Activated naive CD8-positive, alpha-beta T cell treated with anti-CD3 and anti-CD28 coated beads for 36 hours (primary cell): ENCODE measurements at regions not wholly inside any gene's neighbourhood (a gene's known extent, or its start where the extent isn't known, plus 50 kb on each side); places are given as distances from the start of the nearest gene placed in this dataset.
"Not testable (repeated sequence)": the region's sequence is repeated elsewhere in the genome, so short reads cannot be mapped to it uniquely, and the experiment has no call there.

Experiments used
- DNase-seq: peaks from one replicate; pipeline ENCODE4 v3.0.0; 2021
- H3K27ac Mint-ChIP-seq: one replicate; pipeline ENCODE4 v1.8.0; 2022; ENCODE audit warnings: mild to moderate bottlenecking, moderate library complexity, mixed read lengths
- H3K27me3 Mint-ChIP-seq: one replicate; pipeline ENCODE4 v1.8.0; 2022; ENCODE audit warnings: mild to moderate bottlenecking, mixed read lengths
- H3K36me3 Mint-ChIP-seq: one replicate; pipeline ENCODE4 v1.8.0; 2021; ENCODE audit warnings: mild to moderate bottlenecking, mixed read lengths
- H3K4me1 Mint-ChIP-seq: one replicate; pipeline ENCODE4 v1.8.0; 2021; ENCODE audit warnings: mixed read lengths
- H3K4me3 Mint-ChIP-seq: one replicate; pipeline ENCODE4 v1.8.0; 2022; ENCODE audit warnings: mild to moderate bottlenecking, moderate library complexity, mixed read lengths
- H3K9me3 Mint-ChIP-seq: one replicate; pipeline ENCODE4 v1.8.0; 2022; ENCODE audit warnings: mixed read lengths

DNA sequence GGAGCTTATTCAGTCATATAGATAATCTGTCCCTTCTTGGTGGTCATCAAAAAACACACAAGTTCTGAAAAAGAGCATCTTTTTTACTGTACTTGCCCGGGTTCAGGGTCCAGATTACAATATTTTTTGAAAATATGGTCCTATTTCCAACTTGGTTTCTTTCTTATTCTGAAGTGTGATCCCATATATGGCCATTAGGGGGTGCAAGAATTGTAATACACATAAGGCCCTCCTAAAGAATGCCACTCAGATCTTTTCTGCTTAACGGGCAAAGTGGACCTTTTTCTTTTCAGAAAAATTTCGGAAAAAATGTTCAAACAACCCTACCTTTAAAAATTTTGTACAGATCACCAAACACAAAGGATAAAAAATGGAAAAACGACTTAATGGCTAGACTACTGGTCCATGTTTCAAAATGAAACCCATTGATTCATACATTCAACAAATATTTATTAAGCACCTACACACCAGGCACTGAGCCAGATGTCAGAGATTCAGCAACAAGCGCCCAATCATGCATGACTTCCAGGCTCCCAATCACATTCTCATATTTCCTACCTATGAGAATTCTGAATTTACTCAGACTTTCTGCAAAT is 102.0 kb upstream of the MYRIP start:
- Mint-ChIP-seq H3K9me3 (no peaks in the 10 kb centered on the region), H3K4me3 (no peak overlapping the region), H3K27ac (no peak overlapping the region), H3K27me3 (peaks cover 8% of the 10 kb centered on the region), H3K4me1 (no peaks in the 10 kb centered on the region), H3K36me3 (no peaks in the 10 kb centered on the region)
- no peak for DNase-seq

DNA sequence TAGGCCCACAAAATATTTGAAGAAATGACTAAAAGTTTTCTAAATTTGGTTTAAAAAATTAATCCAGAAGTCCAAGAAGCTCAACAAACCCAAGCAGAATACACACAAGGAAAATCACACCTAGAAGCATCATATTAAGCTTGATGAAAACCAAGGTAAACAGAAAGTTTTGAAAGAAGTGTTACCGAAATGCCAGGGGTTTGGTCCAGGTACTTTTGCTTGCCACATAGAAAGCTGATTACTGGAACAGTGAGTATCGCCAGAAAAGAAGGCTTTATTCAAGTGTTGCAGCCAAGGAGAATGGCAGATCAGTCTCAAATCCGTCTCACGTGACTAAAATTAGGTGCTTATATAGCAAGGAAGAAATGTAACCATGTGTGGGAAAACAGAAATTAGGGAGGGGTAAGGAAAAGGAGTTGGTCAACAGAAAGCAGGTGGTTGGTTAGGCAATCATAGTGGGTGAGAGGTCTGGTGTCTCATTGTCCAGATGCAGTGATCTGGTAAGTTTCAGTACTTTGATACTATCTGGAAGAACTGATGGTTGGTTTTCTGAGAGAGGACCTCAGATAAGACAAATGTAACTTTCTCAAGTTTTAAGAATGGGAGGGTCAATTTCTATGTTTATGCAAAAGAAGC is 96.9 kb upstream of the MYRIP start:
- Mint-ChIP-seq H3K9me3 (no peaks in the 10 kb centered on the region), H3K36me3 (no peaks in the 10 kb centered on the region), H3K27me3 (peaks cover 4% of the 10 kb centered on the region), H3K4me3 (no peak overlapping the region), H3K4me1 (no peaks in the 10 kb centered on the region), H3K27ac (no peak overlapping the region)
- DNase-seq: no peak

DNA sequence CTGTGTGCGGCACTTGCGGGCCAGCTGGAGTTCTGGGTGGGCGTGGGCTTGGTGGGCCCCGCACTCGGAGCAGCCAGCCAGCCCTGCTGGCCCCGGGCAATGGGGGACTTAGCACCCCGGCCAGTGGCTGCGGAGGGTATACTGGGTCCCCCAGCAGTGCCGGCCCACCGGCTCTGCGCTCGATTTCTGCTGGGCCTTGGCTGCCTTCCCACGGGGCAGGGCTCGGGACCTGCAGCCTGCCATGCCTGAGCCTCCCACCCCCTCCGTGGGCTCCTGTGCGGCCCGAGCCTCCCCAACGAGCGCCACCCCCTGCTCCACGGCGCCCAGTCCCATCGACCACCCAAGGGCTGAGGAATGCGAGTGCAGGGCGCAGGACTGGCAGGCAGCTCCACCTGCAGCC is 96.1 kb upstream of the MYRIP start:
- H3K27ac Mint-ChIP-seq, H3K4me3 Mint-ChIP-seq, H3K9me3 Mint-ChIP-seq: not testable (repeated sequence)

DNA sequence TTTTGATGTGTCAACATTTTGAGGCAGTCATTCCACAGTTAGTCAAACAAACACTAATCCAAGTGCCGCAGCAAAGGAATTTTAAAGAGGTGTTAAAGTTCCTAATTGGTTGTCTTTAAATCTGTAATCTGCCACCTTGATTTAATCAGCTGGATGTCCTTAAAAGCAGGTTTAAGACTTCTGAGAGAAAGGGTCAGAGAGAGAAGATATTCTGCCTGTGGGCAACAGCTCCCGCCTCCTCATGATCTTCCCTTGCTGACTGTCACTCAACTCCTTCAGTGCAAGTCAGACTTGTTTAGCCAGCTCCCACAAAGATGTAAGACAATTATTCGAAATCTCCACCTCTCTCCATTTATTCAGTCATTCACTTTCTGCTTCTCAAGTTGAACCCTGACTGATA is 92.6 kb upstream of the MYRIP start:
- no peak overlapping the region for H3K27ac Mint-ChIP-seq
- no peak overlapping the region for H3K4me3 Mint-ChIP-seq
- DNase-seq: no peak
- no peaks in the 10 kb centered on the region for H3K4me1 Mint-ChIP-seq
- no peaks in the 10 kb centered on the region for H3K9me3 Mint-ChIP-seq
- no peaks in the 10 kb centered on the region for H3K36me3 Mint-ChIP-seq
- no peaks in the 10 kb centered on the region for H3K27me3 Mint-ChIP-seq

More for the DNA sequence above, 96.1 kb upstream of the MYRIP start:
- not testable (repeated sequence) for DNase-seq, H3K36me3 Mint-ChIP-seq, H3K4me1 Mint-ChIP-seq, H3K27me3 Mint-ChIP-seq

DNA sequence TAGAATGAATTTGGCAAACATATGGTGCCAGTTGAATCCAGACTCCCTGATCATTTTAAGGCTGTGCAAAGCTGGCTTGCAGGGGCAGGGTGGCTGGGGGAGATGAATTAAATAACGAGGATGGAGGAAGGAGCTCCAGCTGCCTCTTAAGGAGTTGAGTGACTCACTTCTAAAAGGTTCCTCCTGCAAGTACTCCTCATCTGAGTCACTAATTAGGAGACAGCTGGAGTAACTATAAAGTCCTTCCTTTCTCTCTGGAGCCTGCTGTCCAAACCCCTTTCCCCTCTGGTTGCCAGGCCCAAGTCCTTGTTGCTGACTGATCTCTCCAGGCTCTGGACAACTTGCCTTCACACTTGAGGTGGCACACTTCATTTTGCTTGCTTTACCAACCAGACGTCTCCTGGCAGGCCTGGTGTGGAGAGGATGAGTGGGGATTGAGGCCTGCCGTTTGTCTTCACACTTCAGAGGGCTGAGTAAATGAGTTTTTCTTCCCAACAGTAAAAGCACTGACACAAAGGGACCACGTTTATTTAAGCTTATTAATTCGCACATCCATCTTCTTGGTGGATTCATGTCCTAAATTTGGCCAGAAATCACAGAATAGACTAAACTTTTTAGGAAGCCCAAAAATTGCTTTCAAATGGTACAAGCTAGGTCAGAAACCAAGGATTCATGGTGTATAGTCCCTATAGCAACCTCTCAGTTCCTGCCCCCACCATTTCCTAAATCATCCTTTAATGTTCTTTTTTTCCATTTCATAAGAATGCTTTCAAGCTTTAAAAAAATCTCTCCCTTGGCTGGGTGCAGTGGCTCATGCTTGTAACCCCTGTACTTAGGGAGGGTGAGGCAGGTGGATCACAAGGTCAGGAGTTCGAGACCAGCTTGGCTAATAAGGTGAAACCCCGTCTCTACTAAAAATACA is 90.5 kb upstream of the MYRIP start:
- no peak for DNase-seq
- H3K4me3 Mint-ChIP-seq: no peak overlapping the region
- no peaks in the 10 kb centered on the region for H3K27me3 Mint-ChIP-seq
- H3K36me3 Mint-ChIP-seq: no peaks in the 10 kb centered on the region
- H3K4me1 Mint-ChIP-seq: no peaks in the 10 kb centered on the region
- no peak overlapping the region for H3K27ac Mint-ChIP-seq
- H3K9me3 Mint-ChIP-seq: no peaks in the 10 kb centered on the region

DNA sequence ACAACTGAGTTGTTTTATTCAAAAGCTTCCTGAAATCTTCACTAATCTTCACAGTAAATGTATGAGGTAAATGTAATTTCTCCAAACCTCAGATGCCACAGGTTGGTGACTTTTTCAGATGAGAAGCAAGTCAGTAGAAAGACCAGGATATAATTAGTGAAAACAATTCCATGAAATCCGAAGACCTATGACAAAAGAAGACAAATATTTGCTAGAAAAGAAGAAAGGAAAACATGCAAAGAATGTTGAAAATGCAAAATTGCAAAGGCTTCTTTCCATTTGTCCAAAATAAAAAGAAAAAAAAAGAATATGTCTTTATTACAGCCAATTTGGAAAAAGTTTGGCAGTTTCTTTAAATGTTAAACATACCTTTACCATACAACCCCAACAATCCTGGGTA is 88.3 kb upstream of the MYRIP start:
- Mint-ChIP-seq H3K36me3 (no peaks in the 10 kb centered on the region), H3K27me3 (no peaks in the 10 kb centered on the region), H3K27ac (no peak overlapping the region), H3K4me3 (no peak overlapping the region), H3K4me1 (no peaks in the 10 kb centered on the region), H3K9me3 (no peaks in the 10 kb centered on the region)
- no peak for DNase-seq

DNA sequence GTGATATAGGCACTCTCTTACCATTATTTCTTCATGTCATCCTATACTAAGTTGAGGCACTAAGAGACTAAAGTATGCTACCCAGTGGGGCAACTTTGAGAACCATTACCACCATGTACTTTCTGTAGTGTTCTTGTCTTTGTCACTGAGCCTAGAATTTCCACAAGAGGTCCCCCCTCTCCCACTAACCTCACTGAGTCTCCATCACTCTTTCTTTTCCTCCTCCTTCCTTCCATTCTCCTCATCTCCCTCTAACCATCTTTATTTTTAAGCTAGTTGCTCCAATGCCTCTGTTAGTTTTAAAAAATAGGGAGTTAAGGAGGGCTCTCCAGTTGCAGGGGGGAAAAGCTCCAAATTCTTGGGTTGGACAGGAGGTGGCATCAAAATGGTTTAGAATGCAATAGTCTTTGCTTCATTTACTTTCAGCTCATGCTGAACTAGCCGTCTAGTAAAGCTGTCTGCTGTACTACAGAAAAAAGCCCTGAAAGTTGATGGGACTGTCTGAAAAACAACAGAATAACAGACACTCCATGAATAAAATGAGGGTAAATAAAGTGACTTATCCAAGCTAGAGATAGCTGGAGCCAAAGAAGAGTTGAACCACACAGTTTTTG is 85.1 kb upstream of the MYRIP start:
- no peak for DNase-seq
- Mint-ChIP-seq H3K36me3 (no peaks in the 10 kb centered on the region), H3K27me3 (no peaks in the 10 kb centered on the region), H3K4me3 (no peak overlapping the region), H3K4me1 (no peaks in the 10 kb centered on the region), H3K27ac (no peak overlapping the region), H3K9me3 (no peaks in the 10 kb centered on the region)

DNA sequence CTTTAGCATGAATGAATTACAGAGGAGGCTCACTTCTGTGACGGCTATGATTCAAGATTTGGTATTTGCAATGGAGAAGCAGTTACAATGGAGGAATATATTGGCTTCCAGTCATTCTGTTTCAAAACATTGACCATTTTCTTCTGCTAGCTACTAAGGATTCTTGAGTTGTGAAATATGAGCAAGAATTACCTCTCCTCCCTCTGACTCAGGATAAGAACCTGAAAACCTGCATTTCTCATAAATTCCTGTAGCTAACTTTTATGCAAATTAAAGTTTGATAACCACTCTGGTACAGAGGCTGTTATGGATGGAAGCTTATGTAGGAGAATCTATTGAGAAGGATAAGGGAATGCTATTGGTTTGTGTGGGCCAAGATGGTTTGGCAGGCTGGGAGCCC is 84.1 kb upstream of the MYRIP start:
- H3K27ac Mint-ChIP-seq: no peak overlapping the region
- no peak for DNase-seq
- no peaks in the 10 kb centered on the region for H3K4me1 Mint-ChIP-seq
- no peaks in the 10 kb centered on the region for H3K36me3 Mint-ChIP-seq
- peaks cover 2% of the 10 kb centered on the region for H3K27me3 Mint-ChIP-seq
- H3K4me3 Mint-ChIP-seq: no peak overlapping the region
- no peaks in the 10 kb centered on the region for H3K9me3 Mint-ChIP-seq

DNA sequence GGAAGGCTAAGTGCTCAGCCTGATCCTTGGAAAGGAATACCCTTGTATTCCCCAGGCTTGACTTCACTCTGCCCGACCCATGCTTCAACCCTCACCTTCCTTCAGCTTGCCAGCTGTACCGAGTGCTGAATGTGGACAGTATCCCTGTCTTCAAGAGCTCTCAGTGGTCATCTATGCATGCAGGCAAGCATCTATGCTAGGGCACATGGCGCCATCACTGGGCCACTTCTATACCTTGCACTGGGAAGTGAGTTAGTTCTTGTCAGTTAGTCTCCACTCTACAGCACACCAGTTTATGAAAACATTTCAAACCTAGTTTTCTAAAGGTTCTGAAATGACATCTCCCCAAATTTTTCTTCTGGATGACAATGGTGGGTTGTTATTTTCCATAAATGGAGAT is 82.0 kb upstream of the MYRIP start:
- Mint-ChIP-seq H3K9me3 (no peaks in the 10 kb centered on the region), H3K27me3 (peaks cover 12% of the 10 kb centered on the region), H3K4me3 (no peak overlapping the region), H3K4me1 (no peaks in the 10 kb centered on the region), H3K27ac (no peak overlapping the region), H3K36me3 (no peaks in the 10 kb centered on the region)
- DNase-seq: no peak

DNA sequence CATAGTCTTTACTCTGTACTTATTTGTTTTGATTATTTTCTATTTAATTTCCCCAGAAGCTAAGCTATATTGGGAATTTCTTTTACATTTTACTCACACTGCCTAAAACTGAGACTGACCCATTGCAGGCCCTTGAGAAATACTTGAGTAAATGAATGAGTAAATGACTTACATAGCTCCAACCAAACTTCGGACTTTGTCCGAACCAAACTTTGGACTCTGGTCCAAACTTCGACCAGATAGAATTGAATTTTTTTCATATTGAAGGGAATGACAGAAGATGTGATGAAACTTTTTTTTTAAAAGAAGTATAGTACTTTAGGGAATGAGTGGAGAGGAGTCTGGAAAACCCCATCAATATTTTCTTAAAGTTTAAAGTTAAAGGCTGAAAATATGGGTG is 75.6 kb upstream of the MYRIP start:
- Mint-ChIP-seq H3K4me3 (no peak overlapping the region), H3K9me3 (no peaks in the 10 kb centered on the region), H3K27ac (no peak overlapping the region), H3K36me3 (no peaks in the 10 kb centered on the region), H3K4me1 (no peaks in the 10 kb centered on the region), H3K27me3 (peaks cover 12% of the 10 kb centered on the region)
- no peak for DNase-seq

DNA sequence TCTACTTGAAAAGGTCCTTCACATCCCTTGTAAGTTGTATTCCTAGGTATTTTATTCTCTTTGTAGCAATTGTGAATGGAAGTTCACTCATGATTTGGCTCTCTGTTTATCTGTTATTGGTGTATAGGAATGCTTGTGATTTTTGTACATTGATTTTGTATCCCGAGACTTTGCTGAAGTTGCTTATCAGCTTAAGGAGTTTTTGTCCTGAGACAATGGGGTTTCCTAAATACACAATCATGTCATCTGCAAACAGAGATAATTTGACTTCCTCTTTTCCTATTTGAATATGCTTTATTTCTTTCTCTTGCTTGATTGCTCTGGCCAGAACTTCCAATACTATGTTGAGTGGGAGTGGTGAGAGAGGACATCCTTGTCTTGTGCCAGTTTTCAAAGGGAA is 69.8 kb upstream of the MYRIP start:
- H3K27ac Mint-ChIP-seq, H3K4me3 Mint-ChIP-seq, DNase-seq, H3K36me3 Mint-ChIP-seq, H3K9me3 Mint-ChIP-seq, H3K4me1 Mint-ChIP-seq: not testable (repeated sequence)
- peaks cover 12% of the 10 kb centered on the region for H3K27me3 Mint-ChIP-seq

DNA sequence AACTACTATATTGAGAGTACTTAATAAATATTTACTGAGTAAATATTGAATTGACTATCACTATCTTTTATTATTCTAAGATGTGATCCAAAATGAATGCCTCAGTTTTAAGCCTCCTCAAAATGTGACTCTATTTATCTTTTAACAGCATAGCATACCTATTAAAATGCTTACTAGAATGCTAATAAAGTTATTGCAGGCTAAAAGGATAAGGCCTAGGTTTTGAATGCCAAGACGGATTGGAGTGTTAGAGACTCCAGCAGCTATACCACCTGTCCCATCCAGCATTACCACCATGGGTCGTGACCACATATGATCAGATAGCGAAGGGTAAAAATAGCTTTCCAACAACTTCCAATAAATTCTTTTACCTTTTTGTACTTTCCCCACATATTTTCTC is 64.7 kb upstream of the MYRIP start:
- Mint-ChIP-seq H3K4me1 (no peaks in the 10 kb centered on the region), H3K4me3 (no peak overlapping the region), H3K36me3 (no peaks in the 10 kb centered on the region), H3K27ac (no peak overlapping the region), H3K9me3 (peaks cover 6% of the 10 kb centered on the region), H3K27me3 (peaks cover 15% of the 10 kb centered on the region)
- no peak for DNase-seq

DNA sequence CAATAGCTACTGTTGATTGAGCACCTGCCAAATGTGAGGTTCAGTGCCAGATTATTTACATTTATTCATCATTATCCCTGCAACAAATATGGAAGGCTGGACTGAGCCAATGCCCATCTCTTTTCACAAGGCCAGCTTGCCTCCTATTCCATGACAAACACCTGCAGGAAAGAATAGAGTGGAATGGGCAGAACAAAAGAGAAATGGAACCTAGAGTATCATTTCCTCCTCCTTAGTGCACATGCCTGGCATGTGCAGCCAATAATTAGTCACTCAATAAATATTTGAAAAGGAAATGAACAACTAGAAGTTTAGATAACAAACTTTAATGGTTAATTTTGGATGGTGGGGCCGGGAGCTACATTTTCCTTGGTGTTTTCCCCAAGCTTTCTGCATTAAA is 61.4 kb upstream of the MYRIP start:
- Mint-ChIP-seq H3K27me3 (peaks cover 11% of the 10 kb centered on the region), H3K4me3 (no peak overlapping the region), H3K27ac (no peak overlapping the region), H3K4me1 (peaks cover 3% of the 10 kb centered on the region), H3K36me3 (no peaks in the 10 kb centered on the region), H3K9me3 (no peaks in the 10 kb centered on the region)
- no peak for DNase-seq

DNA sequence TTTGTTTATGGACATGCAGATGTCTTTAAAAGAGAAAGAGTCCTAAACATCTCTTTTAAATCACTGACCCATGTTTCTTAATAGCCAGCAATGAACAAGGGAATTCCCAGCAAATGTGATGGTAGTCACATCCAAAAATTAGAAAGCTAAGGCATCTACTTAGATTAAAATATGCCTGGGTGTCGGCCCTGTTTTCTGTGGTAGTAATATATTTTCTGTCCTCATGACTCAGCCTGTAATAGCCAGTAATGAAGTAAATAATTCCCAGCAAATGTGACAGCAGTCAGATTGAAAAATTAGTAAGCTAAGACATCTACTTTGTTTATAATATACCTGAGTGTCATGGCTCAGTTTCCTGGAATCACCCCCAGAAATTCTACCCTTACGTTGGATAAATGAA is 60.6 kb upstream of the MYRIP start:
- Mint-ChIP-seq H3K36me3 (no peaks in the 10 kb centered on the region), H3K4me3 (no peak overlapping the region), H3K9me3 (no peaks in the 10 kb centered on the region), H3K4me1 (peaks cover 3% of the 10 kb centered on the region), H3K27me3 (peaks cover 13% of the 10 kb centered on the region), H3K27ac (no peak overlapping the region)
- no peak for DNase-seq

DNA sequence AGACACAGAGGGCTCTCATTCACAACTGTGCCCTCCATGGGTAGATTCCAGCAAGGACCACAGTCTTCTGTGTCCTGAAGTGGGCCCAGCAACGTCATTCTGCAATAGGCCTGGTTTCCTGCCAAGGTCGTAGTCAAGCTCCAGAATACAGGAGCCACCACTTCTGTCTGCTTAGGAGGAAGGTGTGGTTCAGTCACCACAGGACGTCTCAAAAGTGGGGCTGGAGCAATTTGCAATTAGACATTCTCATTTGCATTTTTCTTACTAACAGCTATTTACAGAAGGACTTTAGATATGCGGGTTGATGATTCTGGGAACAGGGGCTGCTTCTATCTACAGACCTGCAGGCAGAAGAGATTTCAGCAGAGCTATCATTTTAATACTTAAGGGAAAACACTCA is 58.7 kb upstream of the MYRIP start:
- Mint-ChIP-seq H3K27ac (no peak overlapping the region), H3K9me3 (no peaks in the 10 kb centered on the region), H3K4me3 (no peak overlapping the region), H3K27me3 (peaks cover 10% of the 10 kb centered on the region), H3K36me3 (no peaks in the 10 kb centered on the region), H3K4me1 (peaks cover 3% of the 10 kb centered on the region)
- no peak for DNase-seq
